ENCODE measurements at regions not wholly inside any gene's neighbourhood (a gene's known extent, or its start where the extent isn't known, plus 50 kb on each side); places are given as distances from the start of the nearest gene placed in this dataset.
A peak's percentile ranks its signal among the peaks of the same experiment; 100 is the strongest.

GRCh38 chr17:79420318-79421243 lies 190.3 kb downstream of the RBFOX3 start:
- DNase-seq (ENCODE audit: low read depth) = peak; percentile 24

GRCh38 chr17:79417476-79417988 lies 193.3 kb downstream of the RBFOX3 start:
- DNase-seq (ENCODE audit: low read depth) = no peak

GRCh38 chr17:79415909-79416308 lies 194.9 kb downstream of the RBFOX3 start:
- no peak for DNase-seq (ENCODE audit: low read depth)

- DNase-seq (ENCODE audit: low read depth) = no peak
These were observed 195.5 kb downstream of the RBFOX3 start for GRCh38 chr17:79415365-79415764.

- no peak for DNase-seq (ENCODE audit: low read depth)
These were observed 196.0 kb downstream of the RBFOX3 start for GRCh38 chr17:79414793-79415211.

GRCh38 chr17:79414063-79414792 lies 196.6 kb downstream of the RBFOX3 start:
- no peak for DNase-seq (ENCODE audit: low read depth)

GRCh38 chr17:79413611-79414010 lies 197.2 kb downstream of the RBFOX3 start:
- no peak for DNase-seq (ENCODE audit: low read depth)

DNA sequence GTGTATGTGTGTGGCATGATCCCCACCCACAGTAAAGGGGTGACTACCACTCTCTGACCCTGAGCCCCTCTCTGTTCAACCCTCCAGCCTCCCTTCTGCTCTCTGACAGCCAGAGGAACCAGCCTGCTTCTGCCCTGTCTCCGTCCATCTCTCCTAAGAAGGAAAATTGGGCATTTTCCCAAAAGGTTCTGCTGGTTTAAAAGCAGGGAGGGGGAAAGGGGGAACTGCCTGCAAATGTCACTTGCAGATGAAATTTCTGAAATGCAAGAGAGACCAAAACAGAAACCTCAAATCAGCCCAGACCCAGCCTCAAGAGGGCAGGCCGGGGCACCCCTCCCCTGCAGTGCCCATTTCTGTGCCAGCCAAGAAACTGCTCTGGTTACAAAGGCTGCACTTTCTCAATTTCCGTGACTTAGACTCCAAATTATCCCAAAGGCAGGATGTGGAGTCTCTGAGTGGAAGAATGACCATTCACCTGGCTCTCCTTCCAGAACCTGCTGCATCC lies 197.9 kb downstream of the RBFOX3 start:
- no peak for DNase-seq (ENCODE audit: low read depth)

- no peak for DNase-seq (ENCODE audit: low read depth)
These were observed 198.7 kb downstream of the RBFOX3 start for GRCh38 chr17:79412110-79412509.

DNA sequence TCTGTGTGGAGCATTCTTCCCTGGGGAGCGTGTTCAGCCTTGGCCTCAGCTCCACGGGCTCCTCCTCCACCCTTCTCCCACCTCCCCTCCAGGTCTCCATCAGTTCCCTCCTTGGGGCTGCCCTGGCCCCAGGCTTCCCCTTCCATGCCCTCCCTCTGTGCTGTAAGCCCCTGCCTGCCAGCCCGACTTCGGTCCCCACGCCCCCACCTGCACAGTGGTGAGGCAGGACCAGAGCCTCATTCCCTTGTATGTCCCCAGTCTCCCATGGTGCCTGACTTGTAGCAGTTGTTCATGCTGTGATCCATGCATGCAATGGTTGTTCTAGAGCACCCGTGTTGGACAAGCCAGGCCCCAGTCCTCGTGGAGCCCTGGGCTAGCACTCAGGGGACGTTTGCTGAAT lies 199.4 kb downstream of the RBFOX3 start:
- no peak for DNase-seq (ENCODE audit: low read depth)

DNA sequence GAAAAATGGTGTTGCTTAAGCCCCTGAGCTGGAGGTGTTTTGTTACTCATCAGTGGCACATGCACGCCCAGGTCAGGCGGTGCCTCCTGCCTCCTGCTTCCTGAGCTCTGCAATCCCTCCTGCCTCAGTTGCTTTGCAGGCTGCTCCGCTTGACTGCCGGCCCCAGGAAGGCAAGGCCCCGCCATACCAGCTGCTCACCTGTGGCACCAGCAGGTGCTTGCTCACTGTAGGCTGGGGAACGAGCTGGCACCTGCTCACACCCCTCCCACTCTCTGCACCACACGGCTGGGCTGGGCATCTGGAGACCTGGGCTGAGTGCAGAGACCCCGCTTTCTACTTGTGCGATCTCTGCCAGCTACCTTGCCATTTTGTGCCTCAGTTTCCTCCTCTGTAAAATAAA lies 200.2 kb downstream of the RBFOX3 start:
- DNase-seq (ENCODE audit: low read depth) = no peak

GRCh38 chr17:79408251-79408650 lies 202.6 kb downstream of the RBFOX3 start:
- DNase-seq (ENCODE audit: low read depth) = no peak

- DNase-seq (ENCODE audit: low read depth) = no peak
These were observed 203.5 kb downstream of the RBFOX3 start for GRCh38 chr17:79407385-79407784.

- no peak for DNase-seq (ENCODE audit: low read depth)
These were observed 204.5 kb downstream of the RBFOX3 start for GRCh38 chr17:79406316-79406715.

GRCh38 chr17:79405823-79406222 lies 205.0 kb downstream of the RBFOX3 start:
- DNase-seq (ENCODE audit: low read depth) = no peak

DNA sequence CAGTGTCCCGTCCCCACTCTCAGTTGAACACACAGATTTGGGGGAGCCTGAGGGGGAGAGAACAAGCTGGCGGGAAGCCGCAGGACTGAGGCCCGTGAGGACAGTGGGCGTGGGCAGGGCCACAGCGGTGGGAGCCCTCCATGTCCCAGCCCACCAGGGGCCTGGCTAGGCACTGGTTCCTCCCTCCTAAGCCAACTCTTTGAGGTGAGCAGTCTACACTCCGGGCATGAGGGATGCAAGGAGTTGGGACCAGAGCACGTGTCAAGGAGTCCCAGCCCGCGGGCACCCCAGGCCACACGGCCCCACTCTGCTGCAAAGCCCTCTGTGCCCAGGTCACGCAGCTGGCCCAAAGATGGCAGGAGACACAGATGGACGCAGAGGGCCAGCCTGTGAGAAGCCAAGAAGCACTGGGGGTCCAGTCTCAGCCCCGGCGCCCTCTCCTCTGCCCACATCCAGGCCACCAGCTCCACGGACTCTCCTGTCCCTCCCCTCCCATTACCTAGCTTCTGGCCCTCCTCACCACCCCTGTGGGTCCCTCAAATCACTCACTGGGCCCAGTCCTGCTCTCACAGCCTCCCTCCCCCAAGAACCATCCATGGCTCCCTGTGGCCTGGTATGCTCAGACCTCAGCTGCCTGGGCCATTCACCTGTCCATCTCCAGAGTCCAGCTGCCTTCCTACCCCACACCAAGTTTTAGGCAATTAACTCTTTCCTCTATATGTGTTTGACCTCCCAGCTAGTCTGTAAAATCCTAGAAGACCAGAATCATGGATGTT lies 206.5 kb downstream of the RBFOX3 start:
- no peak for DNase-seq (ENCODE audit: low read depth)

GRCh38 chr17:79401704-79402674 lies 208.9 kb downstream of the RBFOX3 start:
- DNase-seq (ENCODE audit: low read depth) = no peak

- DNase-seq (ENCODE audit: low read depth) = peak; percentile 26
These were observed 209.7 kb downstream of the RBFOX3 start for GRCh38 chr17:79400989-79401703.

DNA sequence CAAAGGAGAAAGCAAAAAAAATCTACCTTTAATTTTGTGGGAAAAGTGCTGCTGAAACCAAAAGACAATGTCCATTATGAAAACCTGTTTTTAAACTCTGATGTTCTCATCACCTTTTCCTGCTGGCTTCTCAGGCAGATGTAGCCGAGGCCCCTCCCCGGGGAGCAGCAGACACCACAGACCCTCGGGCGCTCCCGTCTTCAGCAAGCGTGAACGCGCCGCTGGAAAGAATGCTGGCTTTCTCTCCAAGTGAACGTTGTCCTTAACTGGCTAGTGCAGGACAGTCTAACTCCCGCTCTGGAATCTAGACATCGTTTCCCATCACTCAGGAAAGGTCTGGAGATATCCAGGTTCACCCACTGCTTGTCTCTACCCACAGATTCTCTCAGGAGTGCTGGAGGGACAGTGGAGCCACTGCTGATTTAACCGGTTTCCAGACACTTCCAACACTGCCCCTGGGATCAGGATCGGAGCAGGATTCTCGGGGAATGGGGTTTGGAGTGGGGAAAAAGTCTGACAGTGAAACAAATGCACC lies 211.2 kb downstream of the RBFOX3 start:
- DNase-seq (ENCODE audit: low read depth) = no peak

DNA sequence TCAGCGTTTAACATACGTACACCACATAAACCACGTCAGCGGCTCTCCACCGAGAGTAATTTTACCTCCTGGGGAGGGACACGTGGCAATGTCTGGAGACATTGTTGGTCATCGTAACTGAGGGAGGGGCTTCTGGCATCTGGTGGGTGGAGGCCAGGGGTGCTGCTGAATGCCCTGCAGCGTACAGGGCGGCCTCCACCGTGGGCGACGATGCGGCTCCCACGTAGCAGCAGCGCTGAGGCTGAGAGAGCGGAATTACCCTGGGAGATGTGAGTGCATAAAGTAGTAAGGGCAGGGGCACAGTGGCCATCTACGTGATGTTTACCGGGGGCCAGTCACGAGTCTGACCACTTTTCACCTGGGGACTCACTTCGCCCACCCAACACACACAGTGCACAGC lies 212.4 kb downstream of the RBFOX3 start:
- DNase-seq (ENCODE audit: low read depth) = no peak
